Activated naive CD8-positive, alpha-beta T cell (primary cell): ENCODE measurements at regions not wholly inside any gene's neighbourhood (a gene's known extent, or its start where the extent isn't known, plus 50 kb on each side); places are given as distances from the start of the nearest gene placed in this dataset.

Experiments
- H3K27ac Mint-ChIP-seq: one replicate; pipeline ENCODE4 v1.8.0; 2021; ENCODE audit warnings: mixed read lengths
- H3K27me3 Mint-ChIP-seq: one replicate; pipeline ENCODE4 v1.8.0; 2021; ENCODE audit warnings: mixed read lengths
- H3K36me3 Mint-ChIP-seq: one replicate; pipeline ENCODE4 v1.8.0; 2021; ENCODE audit warnings: mixed read lengths
- H3K4me1 Mint-ChIP-seq: one replicate; pipeline ENCODE4 v1.8.0; 2021; ENCODE audit warnings: low read depth, mixed read lengths
- H3K4me3 Mint-ChIP-seq: one replicate; pipeline ENCODE4 v1.8.0; 2021; ENCODE audit warnings: mild to moderate bottlenecking, mixed read lengths
- H3K9me3 Mint-ChIP-seq: one replicate; pipeline ENCODE4 v1.8.0; 2021; ENCODE audit warnings: low read depth, mixed read lengths

DNA sequence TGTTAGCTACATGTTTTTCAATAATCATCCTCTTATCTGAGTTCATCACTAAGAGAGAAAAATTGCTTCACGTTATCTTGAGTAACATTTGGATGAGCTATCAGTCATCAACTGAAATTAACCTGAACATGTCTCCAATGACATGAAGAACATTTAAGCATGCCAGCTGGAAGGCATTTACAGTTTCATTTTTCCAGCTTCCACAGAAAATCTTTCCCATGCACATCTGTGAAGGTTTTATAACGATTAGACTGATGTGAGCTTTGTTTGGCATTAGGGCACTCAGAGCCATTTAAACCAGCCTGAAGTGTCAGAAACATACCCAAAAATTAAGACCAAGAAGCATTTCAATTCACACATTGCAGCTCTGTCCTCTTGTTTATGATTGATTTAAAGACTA is 235.8 kb upstream of the ARHGEF26 start:
- Mint-ChIP-seq H3K4me1 (no peaks in the 10 kb centered on the region), H3K4me3 (no peak overlapping the region), H3K27me3 (peaks cover 2% of the 10 kb centered on the region), H3K27ac (no peak overlapping the region), H3K9me3 (no peaks in the 10 kb centered on the region), H3K36me3 (no peaks in the 10 kb centered on the region)

DNA sequence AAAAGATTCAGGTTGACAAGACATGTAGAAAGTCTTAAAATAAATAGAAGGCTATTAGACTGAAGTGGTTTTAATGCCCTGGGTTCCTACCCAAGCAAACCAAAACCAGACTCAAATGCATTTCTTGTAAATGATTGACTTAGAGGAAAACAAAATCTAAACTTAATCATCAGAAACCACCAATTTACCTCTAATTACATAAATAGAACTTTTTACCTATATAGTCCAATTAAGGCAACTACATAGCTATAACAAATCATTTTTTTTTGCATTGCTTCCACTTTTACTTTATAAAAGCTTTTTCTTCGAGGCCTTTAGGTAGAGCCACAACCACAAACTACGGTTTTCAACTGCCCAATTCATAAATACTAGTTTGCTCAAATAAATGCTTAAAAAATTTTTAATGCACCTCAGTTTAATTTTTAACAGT is 231.3 kb upstream of the ARHGEF26 start:
- Mint-ChIP-seq H3K4me3 (no peak overlapping the region), H3K4me1 (no peaks in the 10 kb centered on the region), H3K9me3 (no peaks in the 10 kb centered on the region), H3K27me3 (no peaks in the 10 kb centered on the region), H3K27ac (no peak overlapping the region), H3K36me3 (no peaks in the 10 kb centered on the region)

DNA sequence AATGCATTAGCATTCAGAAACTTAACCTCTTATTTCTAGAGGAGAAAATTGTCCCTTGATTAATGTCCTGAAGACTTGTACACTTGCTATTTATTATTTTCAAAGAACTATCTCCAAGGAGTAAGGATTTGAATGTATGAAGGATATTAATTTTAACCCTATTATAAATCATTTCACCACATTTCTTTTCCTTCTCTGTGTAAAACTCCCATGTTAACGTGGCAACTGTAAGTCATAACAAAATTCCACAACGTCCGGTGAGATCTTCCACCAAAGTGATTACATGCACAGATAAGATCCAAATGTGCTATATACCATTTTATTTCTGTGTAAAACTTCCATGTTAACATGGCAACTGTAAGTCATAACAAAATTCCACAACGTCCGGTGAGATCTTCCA is 229.1 kb upstream of the ARHGEF26 start:
- H3K4me1 Mint-ChIP-seq, result no peaks in the 10 kb centered on the region
- no peak overlapping the region for H3K4me3 Mint-ChIP-seq
- H3K9me3 Mint-ChIP-seq, result no peaks in the 10 kb centered on the region
- H3K27me3 Mint-ChIP-seq, result no peaks in the 10 kb centered on the region
- H3K36me3 Mint-ChIP-seq, result no peaks in the 10 kb centered on the region
- H3K27ac Mint-ChIP-seq, result no peak overlapping the region

DNA sequence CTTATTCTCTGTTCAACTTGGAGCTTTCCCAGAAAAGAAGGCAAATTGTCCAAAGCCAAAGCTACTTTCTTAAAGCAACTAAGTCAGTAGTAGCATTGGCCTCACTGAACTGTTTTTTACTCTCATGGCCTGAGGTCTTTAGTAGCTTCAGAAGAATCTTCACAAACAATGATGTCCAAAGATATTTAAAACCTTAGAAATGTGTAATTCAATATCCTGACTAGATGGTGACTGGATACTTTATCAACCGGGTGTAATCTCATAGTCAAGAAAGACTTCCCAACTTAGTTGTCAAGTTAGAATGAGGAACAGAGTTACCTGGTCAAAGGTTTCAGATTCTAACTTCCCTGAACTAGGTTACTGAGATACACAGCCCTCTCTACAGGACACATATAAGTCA is 226.3 kb upstream of the ARHGEF26 start:
- Mint-ChIP-seq H3K27ac (no peak overlapping the region), H3K27me3 (no peaks in the 10 kb centered on the region), H3K36me3 (no peaks in the 10 kb centered on the region), H3K4me3 (no peak overlapping the region), H3K9me3 (no peaks in the 10 kb centered on the region), H3K4me1 (no peaks in the 10 kb centered on the region)

DNA sequence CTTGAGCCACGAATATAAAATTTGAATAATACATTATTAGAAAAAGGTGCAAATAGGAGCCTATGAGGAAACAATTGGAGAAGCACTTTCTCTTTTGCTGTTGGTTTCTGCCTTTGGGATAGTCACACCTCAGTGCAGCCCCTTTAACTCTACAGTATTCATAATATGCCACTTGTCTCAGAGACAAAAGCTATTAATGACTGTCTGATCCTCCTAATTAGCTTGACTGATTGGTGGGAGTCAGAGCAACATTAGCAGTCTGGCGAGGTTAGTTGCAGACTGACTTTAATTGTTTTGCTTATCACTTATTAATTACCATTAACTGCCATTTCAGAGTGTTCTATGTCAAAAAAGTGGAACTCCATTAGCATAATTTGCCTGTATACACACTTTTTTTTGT is 225.0 kb upstream of the ARHGEF26 start:
- H3K4me3 Mint-ChIP-seq, result no peak overlapping the region
- H3K27me3 Mint-ChIP-seq, result no peaks in the 10 kb centered on the region
- H3K9me3 Mint-ChIP-seq, result no peaks in the 10 kb centered on the region
- no peaks in the 10 kb centered on the region for H3K36me3 Mint-ChIP-seq
- H3K27ac Mint-ChIP-seq, result no peak overlapping the region
- no peaks in the 10 kb centered on the region for H3K4me1 Mint-ChIP-seq

DNA sequence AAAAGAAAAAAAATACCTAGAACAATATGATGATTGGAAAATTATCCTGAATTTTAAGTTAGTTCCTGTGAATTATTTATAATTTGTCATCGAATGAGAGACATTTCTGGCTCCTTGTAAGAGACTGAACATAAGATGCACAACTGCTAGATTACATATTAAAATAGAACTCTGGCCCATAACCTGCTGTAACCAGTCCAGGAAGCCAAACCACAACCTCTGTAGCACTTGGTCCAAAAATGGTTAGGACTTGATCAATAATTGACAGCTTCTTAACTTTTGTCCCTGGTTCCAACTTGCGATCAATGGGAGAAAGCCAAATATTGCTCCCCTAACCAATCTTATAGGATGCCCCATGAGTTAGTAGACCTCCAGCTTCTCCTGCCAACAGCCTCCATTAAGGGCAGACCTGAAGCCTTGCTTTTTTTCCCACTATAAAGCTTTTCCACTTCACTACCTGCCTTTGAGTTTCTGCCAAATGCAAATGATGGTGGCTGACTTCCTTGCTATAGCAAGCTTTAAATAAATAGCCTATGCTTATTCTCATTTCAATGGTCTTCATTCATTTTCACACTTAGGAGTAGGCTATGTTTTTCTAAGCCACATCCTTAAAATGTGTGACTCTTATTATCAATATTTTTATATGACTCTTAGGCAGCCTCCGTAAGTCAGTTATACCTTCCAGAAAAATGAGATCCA is 224.0 kb upstream of the ARHGEF26 start:
- Mint-ChIP-seq H3K9me3 (no peaks in the 10 kb centered on the region), H3K27ac (no peak overlapping the region), H3K27me3 (no peaks in the 10 kb centered on the region), H3K4me3 (no peak overlapping the region), H3K36me3 (no peaks in the 10 kb centered on the region), H3K4me1 (no peaks in the 10 kb centered on the region)

DNA sequence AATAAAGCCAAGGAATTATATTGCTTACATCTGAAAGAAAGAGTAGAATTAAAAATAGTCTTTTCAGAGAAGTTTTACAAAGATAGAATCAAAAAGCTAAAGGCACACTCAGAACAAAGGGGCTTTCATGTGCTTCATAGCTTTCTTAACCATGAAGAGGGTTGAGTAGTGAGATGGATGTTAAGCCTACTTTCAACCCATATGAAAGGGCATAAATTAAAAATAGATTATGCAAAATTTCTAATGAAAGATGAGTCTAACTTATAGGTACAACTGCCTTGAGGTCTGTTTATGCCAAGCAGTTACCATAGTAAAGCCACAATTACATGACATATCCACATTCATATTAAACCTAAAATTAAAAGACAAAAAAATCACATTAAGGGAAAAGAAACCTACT is 223.3 kb upstream of the ARHGEF26 start:
- Mint-ChIP-seq H3K4me3 (no peak overlapping the region), H3K27me3 (no peaks in the 10 kb centered on the region), H3K36me3 (no peaks in the 10 kb centered on the region), H3K4me1 (no peaks in the 10 kb centered on the region), H3K27ac (no peak overlapping the region), H3K9me3 (no peaks in the 10 kb centered on the region)

DNA sequence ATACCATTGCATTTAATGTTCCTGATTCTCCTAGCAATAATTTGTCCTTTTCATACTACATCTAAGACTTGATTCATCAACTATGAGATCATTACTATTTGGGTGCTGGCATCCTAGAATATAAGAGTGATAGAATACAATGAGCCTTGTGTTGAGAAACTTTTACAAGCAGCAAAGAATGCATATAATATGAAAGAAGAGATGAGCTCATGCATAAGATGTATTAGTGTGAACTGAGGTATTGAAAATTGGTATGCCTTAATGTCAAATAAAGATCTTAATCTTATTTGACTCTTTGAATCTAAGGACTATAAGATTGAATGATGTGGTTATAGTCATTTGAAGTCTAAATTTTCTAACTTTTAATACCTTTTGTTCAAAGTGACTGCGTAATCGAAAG is 220.0 kb upstream of the ARHGEF26 start:
- H3K27ac Mint-ChIP-seq, result no peak overlapping the region
- H3K27me3 Mint-ChIP-seq, result peaks cover 2% of the 10 kb centered on the region
- H3K36me3 Mint-ChIP-seq, result no peaks in the 10 kb centered on the region

DNA sequence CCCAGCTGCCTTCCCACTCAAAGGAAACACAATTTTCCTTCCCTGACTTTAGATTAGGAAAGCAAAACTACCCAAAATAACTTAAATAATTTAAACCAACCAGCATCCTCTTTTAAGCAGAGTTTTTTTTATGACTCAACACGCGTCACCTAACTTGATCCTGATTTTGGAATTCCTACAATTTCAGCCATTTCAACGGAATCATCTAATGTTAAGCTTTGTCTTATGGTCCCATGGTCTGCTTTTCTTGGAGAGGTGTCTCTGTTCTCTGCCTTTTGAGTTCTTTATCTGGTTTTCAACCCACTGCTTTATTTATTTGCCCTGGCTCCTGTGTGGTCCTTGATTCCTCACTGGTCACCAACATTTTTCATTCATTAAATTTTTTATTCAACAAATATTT is 219.2 kb upstream of the ARHGEF26 start:
- Mint-ChIP-seq H3K36me3 (no peaks in the 10 kb centered on the region), H3K4me1 (no peaks in the 10 kb centered on the region), H3K9me3 (peaks cover 4% of the 10 kb centered on the region), H3K27me3 (peaks cover 2% of the 10 kb centered on the region), H3K27ac (no peak overlapping the region), H3K4me3 (no peak overlapping the region)

More for the DNA sequence above, 220.0 kb upstream of the ARHGEF26 start:
- Mint-ChIP-seq H3K4me3 (no peak overlapping the region), H3K9me3 (peaks cover 4% of the 10 kb centered on the region), H3K4me1 (no peaks in the 10 kb centered on the region)

DNA sequence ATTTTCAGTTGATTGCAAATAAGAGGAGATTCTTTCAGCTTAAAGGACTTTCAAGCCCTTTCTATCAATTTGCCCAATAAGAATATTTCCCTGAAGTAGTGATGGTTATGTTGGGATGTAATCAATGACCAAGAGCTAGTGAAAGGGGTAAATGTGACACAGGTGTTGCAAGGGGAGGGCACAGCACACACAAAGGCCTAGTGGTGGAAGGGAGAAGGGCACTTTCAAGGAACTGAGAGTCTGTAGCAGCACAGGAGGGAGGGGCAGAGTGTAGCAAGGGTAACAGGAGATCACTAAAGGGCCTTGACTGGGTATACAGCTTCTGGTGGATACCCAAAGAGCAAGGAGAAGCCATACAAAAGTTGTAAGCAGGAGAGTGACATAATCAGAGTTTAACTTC is 217.8 kb upstream of the ARHGEF26 start:
- Mint-ChIP-seq H3K36me3 (no peaks in the 10 kb centered on the region), H3K27ac (no peak overlapping the region), H3K9me3 (peaks cover 4% of the 10 kb centered on the region), H3K4me3 (no peak overlapping the region), H3K27me3 (peaks cover 2% of the 10 kb centered on the region), H3K4me1 (no peaks in the 10 kb centered on the region)

DNA sequence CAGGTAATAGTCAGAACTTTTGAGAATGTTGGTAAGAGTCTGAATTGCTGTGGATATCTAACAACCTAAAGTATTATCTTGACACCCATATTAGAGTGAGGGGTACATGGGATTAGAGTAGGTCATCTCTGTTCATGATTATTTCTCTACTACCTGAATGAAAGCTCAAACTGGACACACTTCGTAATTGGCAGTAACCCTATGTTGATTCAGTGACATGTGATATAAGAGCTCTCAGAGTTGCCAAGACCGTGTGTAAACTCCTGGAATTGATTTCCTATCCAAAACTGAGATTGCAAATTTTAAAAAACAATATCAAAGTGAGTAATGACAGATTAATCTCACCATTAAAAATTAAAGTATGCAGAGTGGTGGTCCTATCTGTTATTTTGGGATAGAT is 214.8 kb upstream of the ARHGEF26 start:
- no peaks in the 10 kb centered on the region for H3K36me3 Mint-ChIP-seq
- H3K27ac Mint-ChIP-seq, result no peak overlapping the region
- H3K4me1 Mint-ChIP-seq, result no peaks in the 10 kb centered on the region
- no peak overlapping the region for H3K4me3 Mint-ChIP-seq
- peaks cover 2% of the 10 kb centered on the region for H3K27me3 Mint-ChIP-seq
- H3K9me3 Mint-ChIP-seq, result peaks cover 4% of the 10 kb centered on the region

DNA sequence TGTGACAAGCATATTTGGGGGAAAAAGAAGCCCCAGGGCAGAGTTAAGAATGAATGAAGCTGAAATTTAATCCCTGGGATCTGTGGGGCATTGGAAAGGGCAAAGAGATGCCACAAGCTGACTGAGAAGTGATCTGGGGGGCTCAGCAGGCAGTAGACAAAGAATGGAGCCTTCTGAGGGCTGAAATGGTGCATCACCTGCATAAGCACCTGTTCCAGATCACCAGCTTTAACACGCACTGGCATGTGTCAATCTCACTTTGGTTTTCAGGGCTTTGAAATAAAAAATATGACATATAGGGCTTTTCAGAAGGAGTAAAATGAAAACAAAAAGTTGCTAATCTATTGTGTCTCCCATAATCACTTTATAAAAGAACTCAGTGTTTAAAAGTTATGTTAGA is 210.8 kb upstream of the ARHGEF26 start:
- Mint-ChIP-seq H3K4me3 (no peak overlapping the region), H3K9me3 (no peaks in the 10 kb centered on the region), H3K27ac (no peak overlapping the region), H3K4me1 (no peaks in the 10 kb centered on the region), H3K36me3 (no peaks in the 10 kb centered on the region), H3K27me3 (peaks cover 5% of the 10 kb centered on the region)

DNA sequence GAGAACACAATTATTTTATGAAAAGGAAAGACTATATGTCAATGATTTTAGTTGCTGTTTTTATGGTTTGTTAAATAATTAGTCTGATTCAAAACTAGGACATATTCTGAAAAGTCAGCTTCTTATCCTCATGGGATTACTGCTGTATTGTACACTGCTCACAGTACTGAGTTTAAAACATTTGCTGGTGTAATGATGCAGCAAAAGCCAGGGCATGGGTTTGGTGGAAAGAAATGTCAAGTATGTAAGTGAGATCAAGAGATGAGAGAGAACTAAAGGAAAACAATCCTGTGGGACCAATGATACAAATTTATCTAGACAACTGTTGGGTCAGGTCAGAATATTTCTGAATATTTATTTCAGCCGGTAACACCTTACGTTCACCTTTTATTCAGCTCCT is 210.1 kb upstream of the ARHGEF26 start:
- no peak overlapping the region for H3K4me3 Mint-ChIP-seq
- H3K36me3 Mint-ChIP-seq, result no peaks in the 10 kb centered on the region
- H3K27ac Mint-ChIP-seq, result no peak overlapping the region
- peaks cover 5% of the 10 kb centered on the region for H3K27me3 Mint-ChIP-seq
- no peaks in the 10 kb centered on the region for H3K9me3 Mint-ChIP-seq
- H3K4me1 Mint-ChIP-seq, result no peaks in the 10 kb centered on the region

DNA sequence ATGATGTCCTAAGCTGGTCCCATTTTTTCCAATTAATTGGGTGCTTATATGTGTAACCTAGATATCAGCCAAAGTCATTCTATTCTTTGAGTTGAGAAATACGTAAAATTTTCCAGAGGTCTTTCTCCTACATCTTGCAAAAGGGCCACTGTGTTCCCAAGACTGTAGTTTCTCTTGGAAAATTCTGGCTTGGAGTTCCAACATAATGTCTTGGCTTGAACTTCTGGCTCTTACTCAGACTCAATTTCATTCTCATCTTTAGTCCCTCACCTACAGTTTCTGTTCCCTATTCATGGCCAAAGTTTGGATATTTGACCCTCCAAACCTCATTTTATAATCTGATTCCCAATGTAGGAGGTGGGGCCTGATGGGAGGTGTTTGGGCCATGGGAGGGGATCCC is 201.4 kb upstream of the ARHGEF26 start:
- H3K4me1 Mint-ChIP-seq, result no peaks in the 10 kb centered on the region
- no peak overlapping the region for H3K4me3 Mint-ChIP-seq
- H3K36me3 Mint-ChIP-seq, result no peaks in the 10 kb centered on the region
- peaks cover 2% of the 10 kb centered on the region for H3K27me3 Mint-ChIP-seq
- no peak overlapping the region for H3K27ac Mint-ChIP-seq
- H3K9me3 Mint-ChIP-seq, result no peaks in the 10 kb centered on the region

DNA sequence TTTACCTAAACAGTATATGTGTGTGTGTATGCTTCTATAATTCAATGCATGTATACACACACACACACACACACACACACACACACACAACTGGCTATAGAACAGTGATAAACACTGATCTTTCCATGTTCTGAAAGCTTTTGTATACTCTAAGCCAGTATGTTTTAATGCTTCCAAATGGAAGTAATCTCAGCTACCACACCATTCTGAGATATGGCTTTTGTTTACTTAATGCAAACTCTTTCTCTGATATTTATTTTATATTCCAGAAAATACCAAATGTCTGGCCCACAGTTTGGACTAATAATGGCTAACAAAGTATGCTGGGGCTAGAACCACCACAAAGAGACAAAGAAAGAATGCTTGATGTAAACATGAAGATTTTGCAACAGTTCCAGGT is 199.4 kb upstream of the ARHGEF26 start:
- no peak overlapping the region for H3K27ac Mint-ChIP-seq
- no peaks in the 10 kb centered on the region for H3K9me3 Mint-ChIP-seq

DNA sequence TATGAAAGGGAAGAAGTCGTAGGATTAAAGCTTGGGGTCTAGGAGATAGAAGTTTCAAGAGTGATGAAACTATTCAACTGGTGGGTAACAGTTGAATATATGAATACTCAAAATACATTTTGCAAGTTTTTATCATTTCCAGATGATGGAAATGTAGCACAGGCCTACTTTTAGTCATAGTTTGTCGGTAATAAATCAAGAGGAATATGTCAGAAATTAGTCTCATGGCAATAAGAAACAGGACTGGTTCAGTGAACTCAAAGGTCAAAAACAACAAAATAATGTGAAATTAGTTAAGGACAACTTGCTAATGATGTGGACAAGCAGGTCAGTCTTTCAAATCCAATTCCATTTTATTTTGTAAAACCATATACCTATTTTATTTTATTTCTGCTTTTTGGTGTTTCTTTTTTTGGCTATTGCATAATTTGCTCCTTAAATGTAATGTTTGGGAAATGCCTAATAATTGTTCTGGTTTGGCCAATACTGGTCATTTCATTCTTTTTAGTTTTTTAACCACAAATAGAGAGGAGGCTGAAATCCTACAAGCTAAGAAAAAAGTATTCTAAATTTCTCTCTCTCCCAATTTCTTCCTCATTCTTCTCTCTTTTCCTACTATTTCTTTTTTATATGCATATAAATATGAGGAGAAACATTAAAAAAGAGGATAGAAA is 195.2 kb upstream of the ARHGEF26 start:
- Mint-ChIP-seq H3K27me3 (no peaks in the 10 kb centered on the region), H3K4me1 (no peaks in the 10 kb centered on the region), H3K9me3 (no peaks in the 10 kb centered on the region), H3K4me3 (no peak overlapping the region), H3K36me3 (no peaks in the 10 kb centered on the region), H3K27ac (no peak overlapping the region)

More for the DNA sequence above, 199.4 kb upstream of the ARHGEF26 start:
- no peaks in the 10 kb centered on the region for H3K4me1 Mint-ChIP-seq
- H3K36me3 Mint-ChIP-seq, result no peaks in the 10 kb centered on the region
- H3K4me3 Mint-ChIP-seq, result no peak overlapping the region
- H3K27me3 Mint-ChIP-seq, result peaks cover 2% of the 10 kb centered on the region
